Endothelial cell (in vitro differentiated cells): ENCODE measurements at regions not wholly inside any gene's neighbourhood (a gene's known extent, or its start where the extent isn't known, plus 50 kb on each side); places are given as distances from the start of the nearest gene placed in this dataset.

Experiments used
- DNase-seq: peaks from one replicate; pipeline ENCODE4 v3.0.0; 2021; ENCODE audit warnings: low spot score
- H3K27ac Mint-ChIP-seq: one replicate; pipeline ENCODE4 v1.8.0; 2021; ENCODE audit warnings: mixed read lengths, inconsistent platforms; ENCODE audit not compliant: unreplicated experiment
- H3K27me3 Mint-ChIP-seq: one replicate; pipeline ENCODE4 v1.8.0; 2021; ENCODE audit warnings: mild to moderate bottlenecking, moderate library complexity, mixed read lengths, inconsistent platforms; ENCODE audit not compliant: unreplicated experiment
- H3K36me3 Mint-ChIP-seq: one replicate; pipeline ENCODE4 v1.8.0; 2021; ENCODE audit warnings: mild to moderate bottlenecking, low read depth, mixed read lengths, inconsistent platforms; ENCODE audit not compliant: unreplicated experiment
- H3K4me1 Mint-ChIP-seq: one replicate; pipeline ENCODE4 v1.8.0; 2021; ENCODE audit warnings: mild to moderate bottlenecking, mixed read lengths, inconsistent platforms; ENCODE audit not compliant: unreplicated experiment
- H3K4me3 Mint-ChIP-seq: one replicate; pipeline ENCODE4 v1.8.0; 2021; ENCODE audit warnings: mild to moderate bottlenecking, mixed read lengths, inconsistent platforms; ENCODE audit not compliant: unreplicated experiment
- H3K9me3 Mint-ChIP-seq: one replicate; pipeline ENCODE4 v1.8.0; 2021; ENCODE audit warnings: mixed read lengths, inconsistent platforms; ENCODE audit not compliant: unreplicated experiment
- TF ChIP-seq, protein P1 (sequence below): fragments of 200-600 bp; sonication (generic); IDR thresholded peaks from one replicate; pipeline ENCODE4 v1.5.0; 2021; ENCODE audit warnings: antibody characterized with exemption; ENCODE audit not compliant: unreplicated experiment

DNA sequence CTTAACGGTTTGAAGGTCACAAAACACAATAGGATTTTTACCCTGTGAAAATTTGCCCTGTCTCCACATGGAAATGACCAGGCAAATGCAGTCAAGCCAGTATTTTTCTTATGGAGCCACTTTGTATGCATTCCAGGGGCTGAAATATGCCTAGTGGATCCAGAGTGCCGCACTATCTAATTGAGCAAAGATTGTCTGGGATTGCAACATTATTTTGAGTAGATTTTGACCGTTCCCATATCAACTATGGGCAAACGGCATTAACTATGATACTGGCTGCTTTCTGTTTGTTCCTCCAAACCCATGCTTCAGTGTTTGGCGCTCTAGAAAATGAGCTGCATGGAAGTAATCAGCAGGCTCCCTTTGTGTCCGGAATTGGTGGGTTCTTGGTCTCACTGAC, 223.0 kb downstream of the BTG1 start:
- DNase-seq: no peak
- Mint-ChIP-seq H3K27me3 (peaks cover 1% of the 10 kb centered on the region), H3K4me1 (peaks cover 22% of the 10 kb centered on the region), H3K9me3 (no peaks in the 10 kb centered on the region), H3K4me3 (no peak overlapping the region), H3K36me3 (no peaks in the 10 kb centered on the region), H3K27ac (no peak overlapping the region)
- TF ChIP-seq, protein P1, sequence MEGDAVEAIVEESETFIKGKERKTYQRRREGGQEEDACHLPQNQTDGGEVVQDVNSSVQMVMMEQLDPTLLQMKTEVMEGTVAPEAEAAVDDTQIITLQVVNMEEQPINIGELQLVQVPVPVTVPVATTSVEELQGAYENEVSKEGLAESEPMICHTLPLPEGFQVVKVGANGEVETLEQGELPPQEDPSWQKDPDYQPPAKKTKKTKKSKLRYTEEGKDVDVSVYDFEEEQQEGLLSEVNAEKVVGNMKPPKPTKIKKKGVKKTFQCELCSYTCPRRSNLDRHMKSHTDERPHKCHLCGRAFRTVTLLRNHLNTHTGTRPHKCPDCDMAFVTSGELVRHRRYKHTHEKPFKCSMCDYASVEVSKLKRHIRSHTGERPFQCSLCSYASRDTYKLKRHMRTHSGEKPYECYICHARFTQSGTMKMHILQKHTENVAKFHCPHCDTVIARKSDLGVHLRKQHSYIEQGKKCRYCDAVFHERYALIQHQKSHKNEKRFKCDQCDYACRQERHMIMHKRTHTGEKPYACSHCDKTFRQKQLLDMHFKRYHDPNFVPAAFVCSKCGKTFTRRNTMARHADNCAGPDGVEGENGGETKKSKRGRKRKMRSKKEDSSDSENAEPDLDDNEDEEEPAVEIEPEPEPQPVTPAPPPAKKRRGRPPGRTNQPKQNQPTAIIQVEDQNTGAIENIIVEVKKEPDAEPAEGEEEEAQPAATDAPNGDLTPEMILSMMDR: no peak

DNA sequence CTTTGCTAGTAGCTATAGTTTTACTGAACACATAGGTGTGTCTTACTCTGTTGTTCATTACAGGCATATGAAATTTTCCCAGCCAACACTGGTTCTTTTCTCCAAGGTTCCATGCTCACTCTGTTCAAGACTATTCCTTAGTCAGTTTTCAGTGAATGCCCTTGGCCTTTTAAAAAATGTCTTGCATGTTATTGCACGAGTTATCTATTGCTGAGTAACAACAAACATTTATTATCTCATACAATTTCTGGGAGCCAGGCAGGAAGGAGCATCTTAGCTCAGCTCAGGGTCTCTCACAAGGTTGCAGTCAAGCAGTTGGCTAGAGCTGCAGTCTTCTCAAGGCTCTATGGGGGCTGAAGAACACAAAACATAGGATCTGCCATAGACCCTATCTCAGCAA, 223.5 kb downstream of the BTG1 start:
- H3K9me3 Mint-ChIP-seq: no peaks in the 10 kb centered on the region
- peaks cover 1% of the 10 kb centered on the region for H3K27me3 Mint-ChIP-seq
- H3K4me1 Mint-ChIP-seq: peaks cover 22% of the 10 kb centered on the region
- DNase-seq: no peak
- TF ChIP-seq, protein P1: no peak
- no peak overlapping the region for H3K4me3 Mint-ChIP-seq
- H3K36me3 Mint-ChIP-seq: no peaks in the 10 kb centered on the region
- no peak overlapping the region for H3K27ac Mint-ChIP-seq

DNA sequence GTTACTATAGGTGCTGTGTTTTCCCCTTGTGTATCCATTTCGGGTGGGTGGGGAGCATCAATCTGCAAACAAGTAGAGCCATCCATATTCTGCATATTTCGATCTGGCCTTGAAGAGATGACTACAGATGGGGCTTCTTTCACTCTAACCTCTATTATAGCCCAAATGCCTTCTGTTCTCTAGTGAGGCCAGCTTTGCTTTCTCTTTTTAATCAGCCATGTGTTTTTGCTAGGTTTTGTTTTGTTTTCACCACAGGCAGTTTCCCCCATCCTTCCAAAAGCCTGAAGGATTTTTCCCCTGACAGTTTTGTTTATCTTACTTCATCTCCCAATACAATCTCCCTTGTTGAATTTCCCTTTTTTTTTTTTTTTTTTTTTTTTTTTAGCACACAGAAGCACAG, 224.1 kb downstream of the BTG1 start:
- Mint-ChIP-seq H3K4me1 (peaks cover 16% of the 10 kb centered on the region), H3K4me3 (no peak overlapping the region), H3K9me3 (no peaks in the 10 kb centered on the region)

DNA sequence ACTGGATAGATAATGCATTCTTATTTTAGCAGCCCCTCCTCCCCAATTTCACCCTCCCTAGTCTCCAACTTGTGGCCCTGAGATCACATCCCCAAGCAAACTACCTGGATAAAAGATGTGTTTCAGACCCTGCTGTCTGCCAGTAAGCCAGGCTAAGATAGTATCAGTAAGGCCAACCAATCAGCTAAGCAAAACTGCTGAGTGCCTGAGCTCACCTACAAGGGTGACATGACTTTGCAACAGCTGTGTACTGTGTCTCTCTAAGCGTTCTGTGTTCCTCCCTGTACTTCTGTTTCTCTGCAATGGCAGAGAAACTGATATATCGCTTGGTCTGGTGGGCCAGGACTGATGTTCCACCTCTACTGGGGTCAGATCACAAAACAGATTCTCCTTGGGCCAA, 224.9 kb downstream of the BTG1 start:
- no peak for DNase-seq
- Mint-ChIP-seq H3K36me3 (no peaks in the 10 kb centered on the region), H3K27ac (no peak overlapping the region), H3K4me1 (peaks cover 16% of the 10 kb centered on the region), H3K27me3 (peaks cover 1% of the 10 kb centered on the region), H3K4me3 (no peak overlapping the region), H3K9me3 (no peaks in the 10 kb centered on the region)
- TF ChIP-seq, protein P1: no peak

More for the DNA sequence above, 224.1 kb downstream of the BTG1 start:
- Mint-ChIP-seq H3K27ac (no peak overlapping the region), H3K27me3 (peaks cover 1% of the 10 kb centered on the region), H3K36me3 (no peaks in the 10 kb centered on the region)
- no peak for DNase-seq
- TF ChIP-seq, protein P1: no peak

DNA sequence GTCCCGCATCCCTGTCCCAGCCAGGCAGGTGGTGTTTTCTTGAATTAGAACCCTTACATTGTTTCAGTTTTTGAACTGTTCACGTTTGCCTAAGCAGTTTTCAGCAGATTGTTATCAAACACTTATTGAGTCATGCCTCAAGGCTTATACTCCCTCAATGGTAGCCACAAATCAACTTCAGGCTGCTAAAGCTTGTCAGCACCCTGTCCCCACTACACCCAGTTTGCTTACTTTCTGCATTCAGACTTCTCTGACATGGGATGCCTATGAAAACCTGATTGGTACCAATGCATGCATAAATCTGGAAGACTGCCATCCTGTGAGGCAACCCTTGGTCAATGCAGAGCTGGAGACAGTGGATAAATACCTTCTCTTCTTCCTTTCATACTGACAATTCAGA, 225.4 kb downstream of the BTG1 start:
- TF ChIP-seq, protein P1: no peak
- peaks cover 1% of the 10 kb centered on the region for H3K27me3 Mint-ChIP-seq
- no peaks in the 10 kb centered on the region for H3K9me3 Mint-ChIP-seq
- no peak for DNase-seq
- H3K4me1 Mint-ChIP-seq: peaks cover 16% of the 10 kb centered on the region
- no peak overlapping the region for H3K27ac Mint-ChIP-seq
- H3K36me3 Mint-ChIP-seq: no peaks in the 10 kb centered on the region
- H3K4me3 Mint-ChIP-seq: no peak overlapping the region
